GM23338 (cell line): ENCODE measurements at regions not wholly inside any gene's neighbourhood (a gene's known extent, or its start where the extent isn't known, plus 50 kb on each side); places are given as distances from the start of the nearest gene placed in this dataset.

Source experiments
- CTCF ChIP-seq, 2 experiments: fragments of 200-600 bp in 1 of 2; sonication (generic) in 1 of 2; conservative IDR thresholded peaks; 2 replicates each; pipeline versions ENCODE4 v1.5.1 to v1.6.1; 2016 to 2017; ENCODE audit warnings: antibody characterized with exemption in 2 of 2, low read depth in 2 of 2, mild to moderate bottlenecking in 2 of 2, moderate library complexity in 1 of 2
- ETS1 ChIP-seq: IDR thresholded peaks from 2 replicates; pipeline ENCODE4 v1.6.1; 2016; ENCODE audit warnings: antibody characterized with exemption
- EZH2 ChIP-seq: fragments of 200-600 bp; sonication (generic); IDR thresholded peaks from one replicate; pipeline ENCODE4 v1.8.0; 2017; ENCODE audit warnings: antibody characterized with exemption, mild to moderate bottlenecking, low read depth; ENCODE audit not compliant: unreplicated experiment
- NANOG ChIP-seq: IDR thresholded peaks from 2 replicates; pipeline ENCODE4 v1.6.1; 2016; ENCODE audit warnings: antibody characterized with exemption, borderline replicate concordance
- REST ChIP-seq: IDR thresholded peaks from one replicate; pipeline ENCODE4 v1.6.1; 2018; ENCODE audit warnings: antibody characterized with exemption; ENCODE audit not compliant: unreplicated experiment
- ZNF331 ChIP-seq: fragments of 250-450 bp; sonication (Bioruptor Pico); IDR thresholded peaks from 2 replicates; pipeline ENCODE4 v1.5.0; 2020; ENCODE audit warnings: low read depth, mild to moderate bottlenecking, moderate library complexity

DNA sequence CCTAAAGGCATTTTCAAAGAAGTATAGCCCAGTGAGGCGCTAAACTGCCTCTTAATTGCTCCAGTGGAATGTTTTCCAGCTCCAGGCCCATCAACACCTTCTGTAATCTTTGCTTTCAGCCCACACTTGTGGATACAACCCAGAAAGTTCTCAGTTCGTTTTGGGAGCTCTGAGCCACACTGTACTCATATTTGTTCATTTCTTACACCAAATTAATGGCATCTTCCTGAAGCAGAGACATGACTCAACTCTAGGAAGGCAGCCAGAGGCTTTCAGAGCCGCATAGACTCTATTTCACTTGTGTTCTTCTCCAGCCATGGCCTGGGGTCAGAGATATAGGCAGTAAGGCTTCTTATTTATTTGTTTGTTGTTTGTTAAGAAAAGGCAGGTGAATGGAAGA, 175.5 kb upstream of the NCAM1 start:
- TF ChIP-seq CTCF (conservative IDR thresholded peaks at IDR 0.05; ENCODE audit: low read depth in 2 of 2) (no peak), REST (no peak), ZNF331 (CRISPR knock-in tag) (no peak), ETS1 (no peak), NANOG (no peak), EZH2 (no peak)
